GM12878 (cell line): ENCODE measurements at regions not wholly inside any gene's neighbourhood (a gene's known extent, or its start where the extent isn't known, plus 50 kb on each side); places are given as distances from the start of the nearest gene placed in this dataset.

ENCODE experiments used
- ATAC-seq: fragments of 200-7000 bp; cut with Tn5 transposase; 3 replicates; pipeline ENCODE4 v1.9.1; 2020; ENCODE audit warnings: mild to moderate bottlenecking, moderate library complexity
- BruUV-seq: library from RNA; stranded (reverse); fragments of 400-500 nt; replicated peaks from 2 replicates; lab custom pipeline; 2021; lab: Mats Ljungman, UMichigan
- CTCF ChIA-PET: fragments of 300-600 bp; sonication (Branson Sonifier 250); formaldehyde crosslinking; extraction: SDS; loops from one replicate; lab custom pipeline; 2021; ENCODE audit warnings: inconsistent platforms; lab: Yijun Ruan, JAX
- POLR2A ChIA-PET: fragments of 350-600 bp; formaldehyde crosslinking; extraction: SDS; loops from one replicate; lab custom pipeline; 2021; ENCODE audit warnings: inconsistent platforms; lab: Charles Lee
- RAD21 ChIA-PET: fragments of 300-600 bp; sonication (Branson Sonifier 250); formaldehyde crosslinking; loops from one replicate; lab custom pipeline; 2023; ENCODE audit warnings: antibody characterized with exemption; ENCODE audit not compliant: unreplicated experiment; lab: Charles Lee
- SMC1A ChIA-PET: fragments of 300-600 bp; sonication (Branson Sonifier 250); formaldehyde crosslinking; loops from one replicate; lab custom pipeline; 2023; ENCODE audit not compliant: unreplicated experiment, uncharacterized antibody; lab: Charles Lee
- DNase-seq: peaks from one replicate; pipeline ENCODE4 v3.0.0-alpha.2; 2011; ENCODE audit warnings: low read depth, low spot score
- FAIRE-seq: peaks from 3 replicates; lab custom pipeline; 2011; peaks lifted over from hg19 to GRCh38; lab: Jason Lieb, UNC
- H2AFZ ChIP-seq: 2 replicates; pipeline ENCODE4 v1.6.0; 2011; ENCODE audit warnings: low read depth, low read length, control low read depth; ENCODE audit not compliant: control insufficient read depth
- H3K27ac ChIP-seq: 2 replicates; pipeline ENCODE4 v1.5.1; 2011; ENCODE audit warnings: control low read depth; ENCODE audit not compliant: control insufficient read depth, insufficient read depth
- H3K27me3 ChIP-seq, 2 experiments: replicated peaks in 1 of 2; 2 replicates each; pipeline versions ENCODE4 v1.6.0 to v1.6.1; 2011; ENCODE audit warnings: low read length in 1 of 2; ENCODE audit not compliant: control insufficient read depth in 2 of 2, insufficient read depth in 2 of 2
- H3K36me3 ChIP-seq, 2 experiments: 2 replicates each; pipeline ENCODE4 v1.5.1; 2011; ENCODE audit warnings: low read length in 1 of 2; ENCODE audit not compliant: control insufficient read depth in 2 of 2, insufficient read depth in 2 of 2
- H3K4me1 ChIP-seq: 2 replicates; pipeline ENCODE4 v1.6.1; 2011; ENCODE audit warnings: mild to moderate bottlenecking, low read length, moderate library complexity, mixed read lengths; ENCODE audit not compliant: control insufficient read depth, insufficient read depth
- H3K4me2 ChIP-seq: 2 replicates; pipeline ENCODE4 v1.6.0; 2011; ENCODE audit warnings: control low read depth; ENCODE audit not compliant: control insufficient read depth, insufficient read depth
- H3K4me3 ChIP-seq: fragments of 200-600 bp; sonication (generic); 2 replicates; pipeline ENCODE4 v1.5.1; 2016
- H3K79me2 ChIP-seq: 2 replicates; pipeline ENCODE4 v1.6.0; 2011; ENCODE audit warnings: low read length; ENCODE audit not compliant: control insufficient read depth, insufficient read depth
- H3K9ac ChIP-seq: 2 replicates; pipeline ENCODE4 v1.8.0; 2011; ENCODE audit warnings: low read length, control low read depth, mixed read lengths; ENCODE audit not compliant: control insufficient read depth, insufficient read depth
- H3K9me3 ChIP-seq: replicated peaks from 3 replicates; pipeline ENCODE4 v1.5.1; 2011; ENCODE audit warnings: mild to moderate bottlenecking, low read length; ENCODE audit not compliant: control insufficient read depth, insufficient read depth
- H4K20me1 ChIP-seq: 2 replicates; pipeline ENCODE4 v1.6.0; 2011; ENCODE audit not compliant: control insufficient read depth, insufficient read depth
- ATF7 ChIP-seq: fragments of 450-650 bp; IDR thresholded peaks from 2 replicates; pipeline ENCODE4 v1.6.1; 2016; ENCODE audit warnings: low read depth, mild to moderate bottlenecking
- FOS ChIP-seq: IDR thresholded peaks from 3 replicates; pipeline ENCODE4 v1.6.1; 2011; ENCODE audit warnings: borderline replicate concordance; ENCODE audit not compliant: insufficient read length; ENCODE audit errors: extremely low read depth
- GATAD2B ChIP-seq: fragments of 450-650 bp; conservative IDR thresholded peaks from 2 replicates; pipeline ENCODE4 v1.6.1; 2017; ENCODE audit warnings: low read depth, mild to moderate bottlenecking, moderate library complexity
- KDM1A ChIP-seq: fragments of 200-600 bp; sonication (generic); IDR thresholded peaks from 2 replicates; pipeline ENCODE4 v1.6.1; 2016; ENCODE audit warnings: borderline replicate concordance
- RAD51 ChIP-seq: fragments of 450-650 bp; IDR thresholded peaks from 2 replicates; pipeline ENCODE4 v1.6.1; 2016; ENCODE audit warnings: moderate library complexity, mild to moderate bottlenecking, inconsistent platforms
- REST ChIP-seq: IDR thresholded peaks from 2 replicates; pipeline ENCODE4 v1.6.1; 2012; ENCODE audit warnings: mild to moderate bottlenecking, low read depth, low read length
- RUNX3 ChIP-seq: IDR thresholded peaks from 2 replicates; pipeline ENCODE4 v1.6.1; 2012; ENCODE audit warnings: low read length, inconsistent platforms
- SIN3A ChIP-seq: IDR thresholded peaks from 2 replicates; pipeline ENCODE4 v1.6.1; 2012; ENCODE audit warnings: low read depth, low read length, improper control_type of control experiment
- SMAD1 ChIP-seq: fragments of 450-650 bp; IDR thresholded peaks from 2 replicates; pipeline ENCODE4 v1.6.1; 2018; ENCODE audit warnings: mild to moderate bottlenecking, low read depth; ENCODE audit not compliant: partially characterized antibody
- SP1 ChIP-seq: IDR thresholded peaks from one replicate; pipeline ENCODE4 v1.6.1; 2011; ENCODE audit warnings: low read depth, low read length
- SUZ12 ChIP-seq: fragments of 200-600 bp; sonication (generic); IDR thresholded peaks from one replicate; pipeline ENCODE4 v1.6.1; 2018; ENCODE audit warnings: antibody characterized with exemption, mild to moderate bottlenecking; ENCODE audit not compliant: unreplicated experiment
- TBL1XR1 ChIP-seq: IDR thresholded peaks from 2 replicates; pipeline ENCODE4 v1.6.1; 2012; ENCODE audit warnings: low read depth, low read length, improper control_type of control experiment
- ZBED1 ChIP-seq: IDR thresholded peaks from 2 replicates; pipeline ENCODE4 v1.6.1; 2016; ENCODE audit warnings: borderline replicate concordance
- WGBS: methylation state at CpG from one replicate; pipeline ENCODE4 v1.1.6; 2016; ENCODE audit warnings: low lambda C conversion rate; ENCODE audit not compliant: insufficient replicate concordance, insufficient coverage; ENCODE audit errors: missing lambda C conversion rate; 5-methylcytosine and 5-hydroxymethylcytosine counted together
- in situ Hi-C: fragments of 300-500 bp; cut with MboI; formaldehyde crosslinking; loops from 9 replicates; pipeline ENCODE4 v1.14.3; 2018; ENCODE audit warnings: mixed read lengths
- intact Hi-C: fragments of 100-400 bp; cut with micrococcal nuclease; formaldehyde crosslinking; loops from one replicate; pipeline ENCODE4 v1.14.2; 2022; ENCODE audit not compliant: unreplicated experiment
- TF ChIP-seq, protein P1 (sequence below): fragments of 450-650 bp; IDR thresholded peaks from 2 replicates; pipeline ENCODE4 v1.6.1; 2014; ENCODE audit warnings: mild to moderate bottlenecking

DNA sequence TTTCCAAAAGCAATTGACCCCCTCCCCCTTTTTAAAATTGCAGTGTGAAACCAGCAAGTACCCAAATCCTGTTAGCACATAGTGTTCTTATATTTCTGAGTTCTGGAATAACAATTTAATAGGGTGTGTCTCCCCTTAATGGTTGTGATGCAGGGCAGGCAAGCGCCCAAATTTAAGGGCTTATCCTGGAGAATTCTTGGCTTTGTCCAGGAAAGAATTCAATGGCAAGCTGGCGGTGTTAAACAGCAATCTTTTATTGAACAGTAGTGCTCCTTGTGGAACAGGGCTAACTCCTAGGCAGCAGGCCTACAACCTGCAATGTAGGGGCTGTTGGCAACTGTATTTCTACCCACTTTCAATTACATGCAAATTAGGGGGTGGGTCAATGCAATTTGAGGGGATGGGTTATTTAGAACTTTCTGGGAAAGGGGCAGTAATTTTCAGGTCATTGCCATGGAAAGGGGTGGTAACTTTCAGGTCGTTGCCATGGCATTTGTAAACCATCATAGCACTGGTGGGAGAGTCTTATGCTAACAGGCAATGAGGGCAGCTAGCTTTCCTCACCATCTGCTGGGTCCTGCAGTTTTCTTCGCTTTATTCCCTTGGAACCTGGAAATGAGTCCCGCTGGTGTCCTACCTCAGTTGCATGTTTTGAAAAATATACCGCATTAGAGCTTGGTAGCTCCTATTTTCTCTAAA, 149.0 kb upstream of the KCTD1 start:
- Histone ChIP-seq H3K4me3 (no peak overlapping the region), H3K36me3 (no peaks in the 10 kb centered on the region), H3K4me2 (no peak overlapping the region), H3K27ac (no peak overlapping the region), H3K9ac (no peak overlapping the region), H4K20me1 (no peaks in the 10 kb centered on the region), H3K27me3 (0 out of 4 replicates have a peak, but pooled peaks cover 0 to 3% of the 10 kb centered on the region in 2 experiments), H3K9me3 (no peaks in the 10 kb centered on the region; the same call in 2 of the 3 replicates), H3K79me2 (no peaks in the 10 kb centered on the region), H3K4me1 (no peaks in the 10 kb centered on the region; the same call in 1 of the 2 replicates), H2AFZ (no peak overlapping the region)
- intact Hi-C loops = no loop called here
- ChIA-PET RAD21 (no interaction called here), POLR2A (no interaction called here), SMC1A (interaction anchor here (1.0 kb wide), 1 partner anchor 10 kb away, joined by 3 read pairs; no protein-coding TSS in a partner anchor), CTCF (no interaction called here)
- ATAC-seq (no peak), DNase-seq (no peak), FAIRE-seq (no peak)
- WGBS = 27% methylated on average over 6 of the region's 6 CpGs
- TF ChIP-seq GATAD2B (no peak), KDM1A (no peak), RAD51 (no peak)
- in situ Hi-C loops = no loop called here
- no TSS peak for BruUV-seq

DNA sequence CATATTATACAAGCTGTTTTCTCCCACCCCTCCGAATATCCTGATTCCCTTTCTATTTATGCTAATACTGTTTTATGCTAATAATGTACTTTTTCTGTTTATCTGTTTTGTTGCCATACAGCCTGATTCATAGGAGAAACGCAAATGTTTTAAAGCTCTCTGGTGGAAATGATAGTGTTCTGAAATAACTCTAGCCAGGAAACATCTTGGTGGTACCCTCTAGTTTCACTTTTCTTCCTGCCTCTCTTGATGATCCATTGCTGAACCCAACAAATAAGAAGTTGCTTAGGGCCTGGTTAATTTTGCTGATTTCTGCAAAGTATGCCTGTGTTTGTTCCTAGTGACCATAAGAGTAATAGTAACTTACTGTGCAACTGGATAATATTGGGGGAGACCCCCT, 148.4 kb upstream of the KCTD1 start:
- Histone ChIP-seq H3K27ac (no peak overlapping the region), H3K9ac (no peak overlapping the region), H3K9me3 (no peaks in the 10 kb centered on the region; the same call in 2 of the 3 replicates), H3K4me2 (no peak overlapping the region), H3K4me3 (no peak overlapping the region), H3K4me1 (no peaks in the 10 kb centered on the region; the same call in 1 of the 2 replicates), H2AFZ (no peak overlapping the region), H3K27me3 (0 out of 4 replicates have a peak, but pooled peaks cover 0 to 3% of the 10 kb centered on the region in 2 experiments), H3K36me3 (no peaks in the 10 kb centered on the region), H4K20me1 (no peaks in the 10 kb centered on the region), H3K79me2 (no peaks in the 10 kb centered on the region)
- 17% methylated on average over 2 of the region's 2 CpGs for WGBS
- DNase-seq = no peak
- ChIA-PET CTCF (no interaction called here), POLR2A (no interaction called here), SMC1A (interaction anchor here (1.0 kb wide), 1 partner anchor 10 kb away, joined by 3 read pairs; no protein-coding TSS in a partner anchor), RAD21 (no interaction called here)
- no peak for ATAC-seq
- in situ Hi-C loops = no loop called here
- no TSS peak for BruUV-seq
- intact Hi-C loops = no loop called here
- no peak for FAIRE-seq
- TF ChIP-seq, protein P1, sequence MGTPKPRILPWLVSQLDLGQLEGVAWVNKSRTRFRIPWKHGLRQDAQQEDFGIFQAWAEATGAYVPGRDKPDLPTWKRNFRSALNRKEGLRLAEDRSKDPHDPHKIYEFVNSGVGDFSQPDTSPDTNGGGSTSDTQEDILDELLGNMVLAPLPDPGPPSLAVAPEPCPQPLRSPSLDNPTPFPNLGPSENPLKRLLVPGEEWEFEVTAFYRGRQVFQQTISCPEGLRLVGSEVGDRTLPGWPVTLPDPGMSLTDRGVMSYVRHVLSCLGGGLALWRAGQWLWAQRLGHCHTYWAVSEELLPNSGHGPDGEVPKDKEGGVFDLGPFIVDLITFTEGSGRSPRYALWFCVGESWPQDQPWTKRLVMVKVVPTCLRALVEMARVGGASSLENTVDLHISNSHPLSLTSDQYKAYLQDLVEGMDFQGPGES = no peak
- no peak for TF ChIP-seq ZBED1
- TF ChIP-seq FOS = no peak
- no peak for TF ChIP-seq ATF7
- TF ChIP-seq SMAD1 = no peak
- TF ChIP-seq RUNX3 = no peak
- no peak for TF ChIP-seq TBL1XR1
- no peak for TF ChIP-seq SP1
- no peak for TF ChIP-seq REST
- TF ChIP-seq SIN3A = no peak
- TF ChIP-seq SUZ12 = no peak
